Mesothelial cell of epicardium (in vitro differentiated cells): ENCODE measurements at regions not wholly inside any gene's neighbourhood (a gene's known extent, or its start where the extent isn't known, plus 50 kb on each side); places are given as distances from the start of the nearest gene placed in this dataset.

ENCODE experiments used
- DNase-seq, 2 experiments: peaks; one replicate each; pipeline ENCODE4 v3.0.0; 2021; ENCODE audit warnings: low spot score in 2 of 2; ENCODE audit not compliant: unreplicated experiment in 2 of 2
- H3K27ac Mint-ChIP-seq: 2 replicates; pipeline ENCODE4 v1.8.0; 2021; ENCODE audit warnings: mixed read lengths
- H3K27me3 Mint-ChIP-seq: 2 replicates; pipeline ENCODE4 v1.8.0; 2021; ENCODE audit warnings: low read depth, mixed read lengths
- H3K36me3 Mint-ChIP-seq: 2 replicates; pipeline ENCODE4 v1.8.0; 2021; ENCODE audit warnings: mixed read lengths
- H3K4me1 Mint-ChIP-seq: 2 replicates; pipeline ENCODE4 v1.8.0; 2021; ENCODE audit warnings: mixed read lengths
- H3K4me3 Mint-ChIP-seq: 2 replicates; pipeline ENCODE4 v1.8.0; 2021; ENCODE audit warnings: mild to moderate bottlenecking, moderate library complexity, mixed read lengths
- H3K9me3 Mint-ChIP-seq: 2 replicates; pipeline ENCODE4 v1.8.0; 2021; ENCODE audit warnings: mixed read lengths
- CTCF ChIP-seq: fragments of 200-600 bp; sonication (generic); IDR thresholded peaks from one replicate; pipeline ENCODE4 v1.5.0; 2021; ENCODE audit warnings: antibody characterized with exemption; ENCODE audit not compliant: unreplicated experiment

- DNase-seq: no peak
- no peaks in the 10 kb centered on the region for H3K27me3 Mint-ChIP-seq
- peaks cover 7% of the 10 kb centered on the region for H3K4me1 Mint-ChIP-seq
- TF ChIP-seq CTCF: no peak
- no peak overlapping the region for H3K27ac Mint-ChIP-seq
- H3K9me3 Mint-ChIP-seq: peaks cover 40% of the 10 kb centered on the region
- no peak overlapping the region for H3K4me3 Mint-ChIP-seq
- H3K36me3 Mint-ChIP-seq: peaks cover 6% of the 10 kb centered on the region
Measured at GRCh38 chr5:165525271-165525670, 2019.9 kb downstream of the MAT2B start.

DNA sequence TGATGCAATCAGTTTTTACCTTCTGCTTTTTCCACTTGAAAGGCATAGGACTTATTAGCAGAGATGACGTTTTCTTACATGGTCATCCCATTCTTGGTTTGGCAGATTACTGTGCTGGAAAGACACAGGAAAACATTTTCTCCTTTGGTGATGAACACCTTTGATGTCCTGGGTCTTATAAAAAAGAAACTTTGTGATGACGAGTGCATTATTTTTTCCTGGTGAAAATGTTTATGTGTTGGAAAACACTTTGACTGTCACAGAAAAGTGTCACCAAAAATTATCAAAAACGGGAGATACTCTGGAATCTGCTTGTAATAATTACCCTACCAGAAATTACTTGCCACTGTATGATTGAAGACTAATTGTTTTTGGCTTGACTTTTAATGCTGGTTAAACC lies 2020.9 kb downstream of the MAT2B start:
- Mint-ChIP-seq H3K36me3 (peaks cover 6% of the 10 kb centered on the region), H3K4me1 (peaks cover 7% of the 10 kb centered on the region), H3K4me3 (no peak overlapping the region), H3K9me3 (peaks cover 40% of the 10 kb centered on the region), H3K27ac (no peak overlapping the region), H3K27me3 (no peaks in the 10 kb centered on the region)
- DNase-seq: no peak
- TF ChIP-seq CTCF: no peak

DNA sequence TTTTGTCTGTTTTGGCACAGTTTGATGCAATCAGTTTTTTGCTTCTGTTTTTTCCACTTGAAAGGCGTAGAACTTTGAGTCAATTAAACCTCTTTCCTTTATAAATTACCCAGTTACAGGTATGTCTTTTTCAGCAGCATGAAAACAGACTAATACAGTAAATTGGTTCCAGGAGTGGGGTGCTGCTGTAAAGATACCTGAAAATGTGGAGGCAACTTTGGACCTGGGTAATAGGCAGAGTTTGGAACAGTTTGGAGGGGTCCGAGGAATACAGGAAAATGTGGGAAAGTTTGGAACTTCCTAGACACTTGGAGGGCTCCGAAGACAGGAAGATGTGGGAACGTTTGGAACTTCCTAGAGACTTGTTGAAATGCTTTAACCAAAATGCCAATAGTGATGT lies 2022.2 kb downstream of the MAT2B start:
- TF ChIP-seq CTCF: no peak

GRCh38 chr5:165538065-165538464 lies 2032.6 kb downstream of the MAT2B start:
- DNase-seq: no peak
- Mint-ChIP-seq H3K27me3 (no peaks in the 10 kb centered on the region), H3K4me3 (no peak overlapping the region), H3K36me3 (no peaks in the 10 kb centered on the region), H3K27ac (peak overlapping the region; percentile 6), H3K9me3 (peaks cover 4% of the 10 kb centered on the region), H3K4me1 (peaks cover 6% of the 10 kb centered on the region)
- TF ChIP-seq CTCF: no peak

More for the DNA sequence above, 2022.2 kb downstream of the MAT2B start:
- H3K36me3 Mint-ChIP-seq: peaks cover 6% of the 10 kb centered on the region
- H3K4me3 Mint-ChIP-seq: no peak overlapping the region
- peaks cover 40% of the 10 kb centered on the region for H3K9me3 Mint-ChIP-seq
- H3K4me1 Mint-ChIP-seq: peaks cover 2% of the 10 kb centered on the region
- H3K27me3 Mint-ChIP-seq: no peaks in the 10 kb centered on the region
- H3K27ac Mint-ChIP-seq: no peak overlapping the region
- DNase-seq: no peak

DNA sequence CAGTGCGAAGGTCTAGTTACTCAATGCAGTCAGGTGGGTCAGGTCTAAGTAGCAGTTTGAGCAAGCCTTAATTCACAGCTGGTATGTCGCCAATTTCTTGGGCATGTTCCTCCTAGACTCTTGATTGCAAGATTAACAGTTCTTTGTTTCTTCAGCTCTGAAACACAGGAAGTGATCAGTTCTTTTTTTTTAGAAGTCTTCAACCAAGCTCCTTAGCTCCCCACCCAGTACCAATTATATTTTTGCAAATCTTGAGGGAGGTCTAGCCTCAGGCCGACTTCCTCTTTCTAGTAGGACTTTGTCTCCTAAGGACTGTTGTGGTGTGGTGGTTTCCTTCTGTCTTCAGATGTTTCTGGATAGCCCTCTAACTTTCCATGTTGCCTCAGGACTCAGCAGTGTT lies 2054.2 kb downstream of the MAT2B start:
- H3K4me3 Mint-ChIP-seq: no peak overlapping the region
- peaks cover 5% of the 10 kb centered on the region for H3K4me1 Mint-ChIP-seq
- H3K9me3 Mint-ChIP-seq: peaks cover 4% of the 10 kb centered on the region
- peaks cover 1% of the 10 kb centered on the region for H3K36me3 Mint-ChIP-seq
- H3K27ac Mint-ChIP-seq: no peak overlapping the region
- no peak for DNase-seq
- H3K27me3 Mint-ChIP-seq: peaks cover 19% of the 10 kb centered on the region
- no peak for TF ChIP-seq CTCF

DNA sequence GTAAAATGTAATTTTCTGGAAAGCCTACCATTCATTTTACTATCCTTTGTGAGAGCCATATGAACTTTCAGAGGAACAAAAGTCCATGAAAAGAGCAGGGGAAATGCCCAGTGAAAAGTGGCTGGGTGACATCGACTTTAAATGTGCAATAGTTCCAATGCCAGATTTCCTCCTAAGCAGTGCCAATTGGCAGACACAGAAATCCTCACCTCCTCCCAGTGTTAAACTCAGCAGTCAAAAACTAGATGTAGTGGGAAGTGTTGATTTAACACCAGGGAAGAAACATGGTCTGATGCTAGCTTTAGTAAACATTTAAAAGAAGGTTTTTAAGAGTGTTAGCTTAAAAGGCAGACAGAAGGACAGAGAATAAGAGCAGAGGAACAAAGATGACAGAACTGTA lies 2055.2 kb downstream of the MAT2B start:
- TF ChIP-seq CTCF: no peak
- peaks cover 8% of the 10 kb centered on the region for H3K4me1 Mint-ChIP-seq
- no peak for DNase-seq
- H3K36me3 Mint-ChIP-seq: no peaks in the 10 kb centered on the region
- peaks cover 17% of the 10 kb centered on the region for H3K27me3 Mint-ChIP-seq
- H3K9me3 Mint-ChIP-seq: no peaks in the 10 kb centered on the region
- no peak overlapping the region for H3K27ac Mint-ChIP-seq
- no peak overlapping the region for H3K4me3 Mint-ChIP-seq
